ENCODE measurements at regions not wholly inside any gene's neighbourhood (a gene's known extent, or its start where the extent isn't known, plus 50 kb on each side); places are given as distances from the start of the nearest gene placed in this dataset.

DNA sequence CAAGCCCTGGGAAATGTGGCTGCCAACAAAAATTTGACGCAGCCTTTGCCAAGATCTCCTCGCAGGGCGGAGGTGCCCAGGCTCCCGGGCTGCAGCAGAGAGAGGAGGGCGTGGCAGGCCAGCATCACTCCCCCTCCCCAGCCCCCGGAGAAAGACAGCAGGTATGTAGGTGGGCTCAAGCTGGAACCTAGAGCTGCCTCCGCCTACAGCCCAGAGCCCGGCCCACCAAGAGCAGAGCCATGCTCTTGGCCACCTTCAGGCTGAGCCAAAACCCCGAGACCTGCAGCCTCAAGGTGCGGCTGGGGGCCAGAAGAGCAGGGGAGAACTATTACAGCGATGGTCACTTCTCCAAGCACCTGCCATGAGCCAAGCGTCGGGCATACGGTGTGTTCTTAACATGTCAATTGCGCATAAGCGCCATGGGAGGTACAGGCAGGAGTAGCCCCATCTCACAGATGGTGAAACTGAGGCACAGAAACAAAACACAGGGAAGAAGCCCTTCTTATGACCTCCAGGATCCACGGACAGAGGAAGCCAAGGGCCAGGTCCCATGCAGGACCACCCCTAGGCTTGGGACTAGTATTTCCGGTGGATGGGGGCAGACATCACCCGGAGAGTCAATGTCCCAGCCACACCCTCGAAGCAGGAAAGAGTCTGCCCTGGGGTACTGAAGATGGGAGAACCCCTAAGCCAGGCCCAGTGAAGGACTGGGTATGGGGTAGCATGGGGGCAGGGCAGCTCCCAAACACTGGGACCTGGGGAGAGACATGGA is 109.0 kb downstream of the NCOR2 start:
- TF ChIP-seq, protein P1, sequence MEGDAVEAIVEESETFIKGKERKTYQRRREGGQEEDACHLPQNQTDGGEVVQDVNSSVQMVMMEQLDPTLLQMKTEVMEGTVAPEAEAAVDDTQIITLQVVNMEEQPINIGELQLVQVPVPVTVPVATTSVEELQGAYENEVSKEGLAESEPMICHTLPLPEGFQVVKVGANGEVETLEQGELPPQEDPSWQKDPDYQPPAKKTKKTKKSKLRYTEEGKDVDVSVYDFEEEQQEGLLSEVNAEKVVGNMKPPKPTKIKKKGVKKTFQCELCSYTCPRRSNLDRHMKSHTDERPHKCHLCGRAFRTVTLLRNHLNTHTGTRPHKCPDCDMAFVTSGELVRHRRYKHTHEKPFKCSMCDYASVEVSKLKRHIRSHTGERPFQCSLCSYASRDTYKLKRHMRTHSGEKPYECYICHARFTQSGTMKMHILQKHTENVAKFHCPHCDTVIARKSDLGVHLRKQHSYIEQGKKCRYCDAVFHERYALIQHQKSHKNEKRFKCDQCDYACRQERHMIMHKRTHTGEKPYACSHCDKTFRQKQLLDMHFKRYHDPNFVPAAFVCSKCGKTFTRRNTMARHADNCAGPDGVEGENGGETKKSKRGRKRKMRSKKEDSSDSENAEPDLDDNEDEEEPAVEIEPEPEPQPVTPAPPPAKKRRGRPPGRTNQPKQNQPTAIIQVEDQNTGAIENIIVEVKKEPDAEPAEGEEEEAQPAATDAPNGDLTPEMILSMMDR (IDR thresholded peaks at IDR 0.05), result no peak
- no peak for TF ChIP-seq TCF7L2 (IDR thresholded peaks at IDR 0.05; ENCODE audit: low read depth, low read length)
- no peak for TF ChIP-seq POLR2AphosphoS5 (IDR thresholded peaks at IDR 0.05; ENCODE audit: low read depth, low read length)
- TF ChIP-seq SIN3A (IDR thresholded peaks at IDR 0.05; ENCODE audit: borderline replicate concordance, insufficient read depth, low read depth, low read length), result no peak

All from Panc1 (cell line).